Astrocyte (in vitro differentiated cells and primary cell): ENCODE measurements at regions not wholly inside any gene's neighbourhood (a gene's known extent, or its start where the extent isn't known, plus 50 kb on each side); places are given as distances from the start of the nearest gene placed in this dataset.

Experiments used
- DNase-seq: peaks from one replicate; pipeline ENCODE4 v3.0.0-alpha.2; 2010; ENCODE audit warnings: low read depth
- FAIRE-seq: peaks from 2 replicates; lab custom pipeline; 2011; peaks lifted over from hg19 to GRCh38; lab: Jason Lieb, UNC
- H2AFZ ChIP-seq: 2 replicates; pipeline ENCODE4 v1.6.0; 2012; ENCODE audit warnings: low read depth, low read length, inconsistent platforms
- H3K27ac ChIP-seq: 2 replicates; pipeline ENCODE4 v1.5.1; 2011; ENCODE audit warnings: low read depth, low read length, inconsistent platforms
- H3K27me3 ChIP-seq: 2 replicates; pipeline ENCODE4 v1.6.0; 2011; ENCODE audit warnings: low read length, inconsistent platforms; ENCODE audit not compliant: insufficient read depth
- H3K36me3 ChIP-seq: 2 replicates; pipeline ENCODE4 v1.5.1; 2011; ENCODE audit warnings: low read length, inconsistent platforms; ENCODE audit not compliant: insufficient read depth
- H3K4me1 ChIP-seq: 2 replicates; pipeline ENCODE4 v1.5.1; 2011; ENCODE audit warnings: low read length, inconsistent platforms; ENCODE audit not compliant: insufficient read depth
- H3K4me2 ChIP-seq: 2 replicates; pipeline ENCODE4 v1.6.0; 2012; ENCODE audit warnings: low read length, inconsistent platforms
- H3K4me3 ChIP-seq: 2 replicates; pipeline ENCODE4 v1.5.1; 2011; ENCODE audit warnings: low read depth, mild to moderate bottlenecking, low read length, inconsistent platforms; ENCODE audit not compliant: insufficient read depth
- H3K79me2 ChIP-seq: 2 replicates; pipeline ENCODE4 v1.6.0; 2012; ENCODE audit warnings: mild to moderate bottlenecking, low read length, inconsistent platforms; ENCODE audit not compliant: insufficient read depth
- H3K9ac ChIP-seq: 2 replicates; pipeline ENCODE4 v1.6.0; 2012; ENCODE audit warnings: mild to moderate bottlenecking, low read length, inconsistent platforms
- H3K9me3 ChIP-seq: 2 replicates; pipeline ENCODE4 v1.5.1; 2012; ENCODE audit warnings: low read depth, mild to moderate bottlenecking, low read length, inconsistent platforms; ENCODE audit not compliant: insufficient read depth
- H4K20me1 ChIP-seq: 2 replicates; pipeline ENCODE4 v1.6.0; 2012; ENCODE audit warnings: low read length, inconsistent platforms; ENCODE audit not compliant: insufficient read depth
- H3K27ac Mint-ChIP-seq: one replicate; pipeline ENCODE4 v1.8.0; 2021; ENCODE audit warnings: mild to moderate bottlenecking, mixed read lengths; ENCODE audit not compliant: unreplicated experiment
- H3K27me3 Mint-ChIP-seq: one replicate; pipeline ENCODE4 v1.8.0; 2021; ENCODE audit warnings: low read depth, mixed read lengths; ENCODE audit not compliant: unreplicated experiment
- H3K36me3 Mint-ChIP-seq: one replicate; pipeline ENCODE4 v1.8.0; 2021; ENCODE audit warnings: low read depth, mixed read lengths; ENCODE audit not compliant: unreplicated experiment
- H3K4me1 Mint-ChIP-seq: one replicate; pipeline ENCODE4 v1.8.0; 2021; ENCODE audit warnings: low read depth, mixed read lengths; ENCODE audit not compliant: unreplicated experiment
- H3K4me3 Mint-ChIP-seq: one replicate; pipeline ENCODE4 v1.8.0; 2021; ENCODE audit warnings: mild to moderate bottlenecking, moderate library complexity, mixed read lengths; ENCODE audit not compliant: unreplicated experiment
- H3K9me3 Mint-ChIP-seq: one replicate; pipeline ENCODE4 v1.8.0; 2021; ENCODE audit warnings: mild to moderate bottlenecking, mixed read lengths; ENCODE audit not compliant: unreplicated experiment
- EZH2 ChIP-seq: IDR thresholded peaks from 2 replicates; pipeline ENCODE4 v1.6.1; 2012; ENCODE audit warnings: mild to moderate bottlenecking, low read length, inconsistent platforms; ENCODE audit not compliant: insufficient read depth
- TF ChIP-seq, protein P1 (sequence below): IDR thresholded peaks from 2 replicates; pipeline ENCODE4 v1.5.1; 2011; ENCODE audit warnings: low read depth, mild to moderate bottlenecking, inconsistent platforms, low read length, moderate library complexity; ENCODE audit not compliant: insufficient read depth

DNA sequence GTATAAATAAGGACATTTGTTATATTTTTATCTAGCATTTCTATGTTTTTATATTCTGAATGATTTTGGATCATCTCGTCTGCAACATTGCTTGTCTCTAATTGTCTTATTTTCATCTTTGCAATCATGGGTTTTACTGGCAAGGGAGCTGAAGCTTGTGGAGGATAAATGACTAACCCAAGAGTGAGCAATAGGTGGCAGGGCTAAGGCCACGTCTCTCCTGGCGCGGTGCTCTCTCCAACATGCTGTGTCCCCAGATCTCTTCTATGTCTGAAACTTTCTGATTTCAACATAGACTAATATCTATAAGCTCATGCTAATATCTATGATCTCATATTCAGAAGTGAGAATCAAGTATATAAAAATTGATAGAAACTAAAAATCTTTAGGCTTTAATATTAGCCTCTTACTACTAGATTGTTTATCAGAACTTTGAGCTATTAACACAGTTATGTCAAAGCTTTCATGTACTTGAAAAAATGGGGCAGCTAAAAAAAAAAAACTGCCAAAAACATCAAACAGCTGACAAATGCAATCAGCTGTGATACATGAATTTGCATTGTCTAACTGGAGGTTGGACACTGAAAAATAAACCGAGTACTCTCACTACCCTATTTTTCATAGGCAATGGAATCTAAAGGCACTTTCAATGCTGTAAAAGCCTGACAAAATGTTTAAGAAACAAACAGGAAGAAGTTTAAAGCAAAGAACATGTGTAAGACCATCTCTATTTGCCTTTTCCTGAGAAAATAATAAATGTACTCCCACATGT, 169.2 kb downstream of the TMA16 start:
- no peak overlapping the region for H3K4me3 Mint-ChIP-seq
- no peak overlapping the region for H2AFZ ChIP-seq
- no peaks in the 10 kb centered on the region for H3K4me1 ChIP-seq
- H3K9me3 ChIP-seq, result no peaks in the 10 kb centered on the region
- H4K20me1 ChIP-seq, result no peaks in the 10 kb centered on the region
- H3K27ac Mint-ChIP-seq, result no peak overlapping the region
- no peaks in the 10 kb centered on the region for H3K27me3 ChIP-seq
- no peak for DNase-seq
- H3K27ac ChIP-seq, result no peak overlapping the region
- no peak overlapping the region for H3K4me2 ChIP-seq
- H3K9ac ChIP-seq, result no peak overlapping the region
- TF ChIP-seq, protein P1, sequence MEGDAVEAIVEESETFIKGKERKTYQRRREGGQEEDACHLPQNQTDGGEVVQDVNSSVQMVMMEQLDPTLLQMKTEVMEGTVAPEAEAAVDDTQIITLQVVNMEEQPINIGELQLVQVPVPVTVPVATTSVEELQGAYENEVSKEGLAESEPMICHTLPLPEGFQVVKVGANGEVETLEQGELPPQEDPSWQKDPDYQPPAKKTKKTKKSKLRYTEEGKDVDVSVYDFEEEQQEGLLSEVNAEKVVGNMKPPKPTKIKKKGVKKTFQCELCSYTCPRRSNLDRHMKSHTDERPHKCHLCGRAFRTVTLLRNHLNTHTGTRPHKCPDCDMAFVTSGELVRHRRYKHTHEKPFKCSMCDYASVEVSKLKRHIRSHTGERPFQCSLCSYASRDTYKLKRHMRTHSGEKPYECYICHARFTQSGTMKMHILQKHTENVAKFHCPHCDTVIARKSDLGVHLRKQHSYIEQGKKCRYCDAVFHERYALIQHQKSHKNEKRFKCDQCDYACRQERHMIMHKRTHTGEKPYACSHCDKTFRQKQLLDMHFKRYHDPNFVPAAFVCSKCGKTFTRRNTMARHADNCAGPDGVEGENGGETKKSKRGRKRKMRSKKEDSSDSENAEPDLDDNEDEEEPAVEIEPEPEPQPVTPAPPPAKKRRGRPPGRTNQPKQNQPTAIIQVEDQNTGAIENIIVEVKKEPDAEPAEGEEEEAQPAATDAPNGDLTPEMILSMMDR, result no peak
- TF ChIP-seq EZH2, result no peak
- no peaks in the 10 kb centered on the region for H3K36me3 Mint-ChIP-seq
- no peaks in the 10 kb centered on the region for H3K27me3 Mint-ChIP-seq
- no peak overlapping the region for H3K4me3 ChIP-seq
- H3K4me1 Mint-ChIP-seq, result no peaks in the 10 kb centered on the region
- no peaks in the 10 kb centered on the region for H3K36me3 ChIP-seq
- H3K79me2 ChIP-seq, result no peaks in the 10 kb centered on the region
- FAIRE-seq, result no peak
- H3K9me3 Mint-ChIP-seq, result peaks cover under 1% of the 10 kb centered on the region

DNA sequence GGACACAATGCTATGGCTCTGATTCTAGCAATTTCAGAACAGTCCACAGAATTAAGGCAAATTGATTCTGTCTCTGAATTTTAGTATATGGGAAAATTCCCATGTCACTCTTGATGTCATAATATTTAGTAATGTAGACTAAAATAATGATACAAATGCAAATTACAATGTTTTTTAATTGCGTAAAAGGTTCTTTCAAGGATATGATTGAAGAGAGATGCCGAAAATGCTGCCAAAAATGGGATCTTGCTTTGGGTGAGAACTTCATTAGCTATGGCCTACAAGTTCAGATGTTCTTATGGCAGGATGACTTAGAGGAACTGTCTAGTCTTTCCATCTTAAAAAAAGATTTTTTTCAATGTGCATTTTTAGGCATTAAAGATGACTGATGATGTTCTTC, 170.6 kb downstream of the TMA16 start:
- DNase-seq (no peak), FAIRE-seq (no peak)
- H3K9me3 Mint-ChIP-seq, result no peaks in the 10 kb centered on the region
- H3K9me3 ChIP-seq, result no peaks in the 10 kb centered on the region
- no peaks in the 10 kb centered on the region for H3K79me2 ChIP-seq
- no peak overlapping the region for H2AFZ ChIP-seq
- no peaks in the 10 kb centered on the region for H3K36me3 ChIP-seq
- no peaks in the 10 kb centered on the region for H3K36me3 Mint-ChIP-seq
- H3K4me3 ChIP-seq, result no peak overlapping the region
- no peaks in the 10 kb centered on the region for H3K27me3 ChIP-seq
- no peak overlapping the region for H3K4me2 ChIP-seq
- H3K4me3 Mint-ChIP-seq, result no peak overlapping the region
- no peak overlapping the region for H3K27ac ChIP-seq
- H3K27me3 Mint-ChIP-seq, result no peaks in the 10 kb centered on the region
- no peak overlapping the region for H3K9ac ChIP-seq
- H4K20me1 ChIP-seq, result no peaks in the 10 kb centered on the region
- H3K27ac Mint-ChIP-seq, result no peak overlapping the region
- no peaks in the 10 kb centered on the region for H3K4me1 Mint-ChIP-seq
- no peaks in the 10 kb centered on the region for H3K4me1 ChIP-seq
- TF ChIP-seq EZH2, result no peak

DNA sequence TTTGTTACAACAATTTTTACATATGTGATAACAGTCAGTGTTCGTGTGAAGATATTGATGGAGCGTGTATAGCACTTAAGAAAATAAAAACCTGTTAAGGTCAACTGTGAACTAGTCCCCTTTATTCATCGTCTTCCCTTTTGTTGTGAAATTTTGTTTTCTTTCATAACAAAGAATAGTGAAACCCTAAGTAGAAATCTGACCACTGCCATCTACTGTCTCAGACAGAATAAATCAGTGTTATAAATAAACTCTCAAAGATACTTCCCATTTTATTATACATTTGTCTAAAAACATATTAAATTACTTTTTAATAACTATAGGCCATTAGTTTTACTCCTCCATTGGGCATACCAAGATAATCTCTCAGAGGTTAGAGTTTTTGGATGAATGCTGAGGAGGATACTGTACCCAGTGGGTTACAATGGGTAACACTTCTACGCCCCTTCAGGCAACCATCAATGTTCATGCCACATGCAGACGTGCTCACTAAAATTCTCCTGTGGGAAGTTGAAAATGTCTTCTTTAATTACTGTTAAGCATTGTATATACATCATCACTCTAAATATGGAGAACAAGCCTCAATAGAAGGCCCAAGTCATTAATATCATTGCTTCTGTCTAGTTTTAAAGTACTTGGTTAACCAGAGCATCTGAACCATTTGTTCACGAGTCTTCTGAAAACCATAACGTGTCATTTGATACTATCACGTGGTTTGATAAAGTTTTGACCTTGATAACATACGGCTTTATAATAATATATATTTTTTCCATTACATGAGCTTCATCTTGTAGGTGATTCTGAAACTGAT, 171.2 kb downstream of the TMA16 start:
- TF ChIP-seq EZH2, result no peak
- TF ChIP-seq, protein P1, result no peak
- DNase-seq (no peak), FAIRE-seq (no peak)
- no peaks in the 10 kb centered on the region for H3K36me3 Mint-ChIP-seq
- Histone ChIP-seq H3K9me3 (no peaks in the 10 kb centered on the region), H3K79me2 (no peaks in the 10 kb centered on the region), H3K4me3 (no peak overlapping the region), H3K9ac (no peak overlapping the region), H3K4me2 (no peak overlapping the region), H4K20me1 (no peaks in the 10 kb centered on the region), H2AFZ (no peak overlapping the region), H3K27ac (no peak overlapping the region), H3K36me3 (no peaks in the 10 kb centered on the region), H3K4me1 (no peaks in the 10 kb centered on the region), H3K27me3 (no peaks in the 10 kb centered on the region)
- H3K27ac Mint-ChIP-seq, result no peak overlapping the region
- no peak overlapping the region for H3K4me3 Mint-ChIP-seq
- H3K27me3 Mint-ChIP-seq, result no peaks in the 10 kb centered on the region
- no peaks in the 10 kb centered on the region for H3K4me1 Mint-ChIP-seq
- H3K9me3 Mint-ChIP-seq, result no peaks in the 10 kb centered on the region
